GM19043 (cell line): ENCODE measurements at regions not wholly inside any gene's neighbourhood (a gene's known extent, or its start where the extent isn't known, plus 50 kb on each side); places are given as distances from the start of the nearest gene placed in this dataset.
"Not testable (repeated sequence)": the region's sequence is repeated elsewhere in the genome, so short reads cannot be mapped to it uniquely, and the experiment has no call there.

Experiments
- ATAC-seq: cut with Tn5 transposase; IDR thresholded peaks from one replicate; pipeline ENCODE4 v1.9.1; 2021; ENCODE audit warnings: low read depth; ENCODE audit not compliant: unreplicated experiment

- no peak for ATAC-seq
Observed at GRCh38 chr12:28770322-28770721, 378.8 kb upstream of the FAR2 start.

GRCh38 chr12:28771968-28772367 lies 377.1 kb upstream of the FAR2 start:
- ATAC-seq = no peak

GRCh38 chr12:28775556-28775955 lies 373.5 kb upstream of the FAR2 start:
- ATAC-seq = no peak

- no peak for ATAC-seq
Observed at GRCh38 chr12:28776220-28776619, 372.9 kb upstream of the FAR2 start.

GRCh38 chr12:28776913-28777422 lies 372.1 kb upstream of the FAR2 start:
- ATAC-seq = no peak

- ATAC-seq = no peak
Observed at GRCh38 chr12:28777603-28778365, 371.3 kb upstream of the FAR2 start.

- ATAC-seq = no peak
Observed at GRCh38 chr12:28780096-28780495, 369.0 kb upstream of the FAR2 start.

- no peak for ATAC-seq
Observed at GRCh38 chr12:28780960-28781359, 368.1 kb upstream of the FAR2 start.

GRCh38 chr12:28781671-28782652 lies 367.1 kb upstream of the FAR2 start:
- ATAC-seq = no peak

- no peak for ATAC-seq
Observed at GRCh38 chr12:28782812-28783211, 366.3 kb upstream of the FAR2 start.

- ATAC-seq = no peak
Observed at GRCh38 chr12:28787151-28787550, 361.9 kb upstream of the FAR2 start.

- not testable (repeated sequence) for ATAC-seq
Observed at GRCh38 chr12:28788256-28788655, 360.8 kb upstream of the FAR2 start.

GRCh38 chr12:28793581-28794151 lies 355.4 kb upstream of the FAR2 start:
- ATAC-seq = no peak

- no peak for ATAC-seq
Observed at GRCh38 chr12:28794211-28794610, 354.9 kb upstream of the FAR2 start.

GRCh38 chr12:28794786-28795185 lies 354.3 kb upstream of the FAR2 start:
- no peak for ATAC-seq

- no peak for ATAC-seq
Observed at GRCh38 chr12:28795311-28795710, 353.8 kb upstream of the FAR2 start.

GRCh38 chr12:28799348-28799747 lies 349.7 kb upstream of the FAR2 start:
- no peak for ATAC-seq

- peak; percentile 76 for ATAC-seq
Observed at GRCh38 chr12:28800129-28800528, 348.9 kb upstream of the FAR2 start.

- ATAC-seq = no peak
Observed at GRCh38 chr12:28802706-28803438, 346.2 kb upstream of the FAR2 start.

- no peak for ATAC-seq
Observed at GRCh38 chr12:28807535-28807934, 341.5 kb upstream of the FAR2 start.
